GM18502 (cell line): ENCODE measurements at regions not wholly inside any gene's neighbourhood (a gene's known extent, or its start where the extent isn't known, plus 50 kb on each side); places are given as distances from the start of the nearest gene placed in this dataset.
"Not testable (repeated sequence)": the region's sequence is repeated elsewhere in the genome, so short reads cannot be mapped to it uniquely, and the experiment has no call there.

Experiments
- ATAC-seq: cut with Tn5 transposase; IDR thresholded peaks from one replicate; pipeline ENCODE4 v1.9.1; 2021; ENCODE audit warnings: mild to moderate bottlenecking; ENCODE audit not compliant: unreplicated experiment, poor library complexity

GRCh38 chr2:180927030-180927686 is 53.2 kb upstream of the UBE2E3 start:
- no peak for ATAC-seq

GRCh38 chr2:180925700-180926099 is 54.7 kb upstream of the UBE2E3 start:
- no peak for ATAC-seq

- ATAC-seq, result no peak
These were observed 56.3 kb upstream of the UBE2E3 start for GRCh38 chr2:180924063-180924462.

- no peak for ATAC-seq
These were observed 69.4 kb upstream of the UBE2E3 start for GRCh38 chr2:180910831-180911665.

- ATAC-seq, result no peak
These were observed 72.7 kb upstream of the UBE2E3 start for GRCh38 chr2:180907731-180908130.

GRCh38 chr2:180905461-180905860 is 74.9 kb upstream of the UBE2E3 start:
- ATAC-seq, result no peak

GRCh38 chr2:180905002-180905401 is 75.4 kb upstream of the UBE2E3 start:
- no peak for ATAC-seq

- no peak for ATAC-seq
These were observed 79.1 kb upstream of the UBE2E3 start for GRCh38 chr2:180901331-180901730.

GRCh38 chr2:180893752-180894151 is 86.7 kb upstream of the UBE2E3 start:
- ATAC-seq, result no peak

- ATAC-seq, result no peak
These were observed 88.3 kb upstream of the UBE2E3 start for GRCh38 chr2:180892091-180892490.

GRCh38 chr2:180891360-180891759 is 89.0 kb upstream of the UBE2E3 start:
- ATAC-seq, result no peak

GRCh38 chr2:180890781-180891180 is 89.6 kb upstream of the UBE2E3 start:
- no peak for ATAC-seq

- no peak for ATAC-seq
These were observed 97.4 kb upstream of the UBE2E3 start for GRCh38 chr2:180882959-180883358.

- no peak for ATAC-seq
These were observed 103.9 kb upstream of the UBE2E3 start for GRCh38 chr2:180876506-180876905.

- no peak for ATAC-seq
These were observed 107.2 kb upstream of the UBE2E3 start for GRCh38 chr2:180873219-180873618.

- not testable (repeated sequence) for ATAC-seq
These were observed 107.6 kb upstream of the UBE2E3 start for GRCh38 chr2:180872781-180873180.

- no peak for ATAC-seq
These were observed 108.2 kb upstream of the UBE2E3 start for GRCh38 chr2:180872255-180872654.

GRCh38 chr2:180871649-180872048 is 108.8 kb upstream of the UBE2E3 start:
- ATAC-seq, result no peak

GRCh38 chr2:180849851-180850250 is 130.6 kb upstream of the UBE2E3 start:
- ATAC-seq, result no peak

- no peak for ATAC-seq
These were observed 132.0 kb upstream of the UBE2E3 start for GRCh38 chr2:180848393-180848792.

GRCh38 chr2:180846756-180847472 is 133.5 kb upstream of the UBE2E3 start:
- ATAC-seq, result no peak
